ENCODE measurements at regions not wholly inside any gene's neighbourhood (a gene's known extent, or its start where the extent isn't known, plus 50 kb on each side); places are given as distances from the start of the nearest gene placed in this dataset.

- no peak for TF ChIP-seq CTCF (IDR thresholded peaks at IDR 0.05; ENCODE audit: control extremely low read depth in 1 of 3, insufficient read depth in 1 of 3, low read depth in 1 of 3, low read length in 3 of 3)
- no peak for TF ChIP-seq CBX5 (IDR thresholded peaks at IDR 0.05; ENCODE audit: low read depth, low read length)
- TF ChIP-seq BRCA1 (IDR thresholded peaks at IDR 0.05; ENCODE audit: low read depth, low read length), result no peak
- no peak for TF ChIP-seq EZH2 (IDR thresholded peaks at IDR 0.05; ENCODE audit: low read depth, low read length, severe bottlenecking)
- no peak for TF ChIP-seq POLR2AphosphoS5 (IDR thresholded peaks at IDR 0.05; ENCODE audit: low read depth, low read length)
- TF ChIP-seq EP300 (IDR thresholded peaks at IDR 0.05; ENCODE audit: borderline replicate concordance in 1 of 2, low read depth in 2 of 2, low read length in 2 of 2), result no peak
- no peak for TF ChIP-seq TAF7 (optimal IDR thresholded peaks at IDR 0.05; ENCODE audit: borderline replicate concordance, low read depth, low read length)
- no peak for TF ChIP-seq ASH2L (IDR thresholded peaks at IDR 0.05; ENCODE audit: low read length)
- TF ChIP-seq TAF1 (IDR thresholded peaks at IDR 0.05; ENCODE audit: low read depth, low read length), result no peak
- no peak for TF ChIP-seq SIX5 (IDR thresholded peaks at IDR 0.05; ENCODE audit: low read depth, low read length)
Measured at GRCh38 chrX:13469963-13470684, 99.3 kb upstream of the EGFL6 start.

Measured in H1 (cell line).